ENCODE measurements at regions not wholly inside any gene's neighbourhood (a gene's known extent, or its start where the extent isn't known, plus 50 kb on each side); places are given as distances from the start of the nearest gene placed in this dataset.

DNA sequence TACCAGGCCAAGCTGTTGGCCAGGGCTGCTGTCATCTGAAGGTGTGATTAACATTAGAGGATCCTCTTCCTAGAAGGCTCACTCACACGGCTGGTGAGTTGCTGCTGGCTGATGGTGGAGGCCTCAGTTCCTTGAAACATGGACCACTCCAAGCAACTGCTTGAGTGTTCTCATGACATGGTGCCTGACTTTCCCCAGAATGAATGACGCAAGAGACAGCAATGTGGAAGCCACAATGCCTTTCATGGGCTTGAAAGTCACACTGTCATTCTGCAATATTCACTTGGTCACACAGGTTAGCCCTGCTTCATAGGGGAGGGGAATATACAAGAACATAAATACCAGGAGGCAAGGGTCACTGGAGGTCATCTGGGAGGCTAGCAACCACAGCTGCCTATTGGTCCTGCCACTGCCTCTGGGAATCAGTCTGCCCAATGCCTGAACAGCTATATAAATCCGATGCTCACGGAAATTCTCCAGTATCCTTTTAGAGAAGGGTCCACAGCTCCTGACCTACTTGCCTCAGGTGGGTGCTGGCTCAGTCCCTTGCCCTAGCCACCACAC lies 97.1 kb upstream of the MAML3 start:
- no peak for DNase-seq (ENCODE audit: low read depth in 4 of 4, low spot score in 3 of 4)

GRCh38 chr4:140249351-140249750 lies 95.4 kb upstream of the MAML3 start:
- no peak for DNase-seq (ENCODE audit: low read depth in 4 of 4, low spot score in 3 of 4)

- no peak for DNase-seq (ENCODE audit: low read depth in 4 of 4, low spot score in 3 of 4)
Measured at GRCh38 chr4:140247237-140247636, 93.3 kb upstream of the MAML3 start.

- DNase-seq (ENCODE audit: low read depth in 4 of 4, low spot score in 3 of 4): no peak
Measured at GRCh38 chr4:140246216-140246615, 92.2 kb upstream of the MAML3 start.

- DNase-seq (ENCODE audit: low read depth in 4 of 4, low spot score in 3 of 4): no peak
Measured at GRCh38 chr4:140244328-140244727, 90.3 kb upstream of the MAML3 start.

DNA sequence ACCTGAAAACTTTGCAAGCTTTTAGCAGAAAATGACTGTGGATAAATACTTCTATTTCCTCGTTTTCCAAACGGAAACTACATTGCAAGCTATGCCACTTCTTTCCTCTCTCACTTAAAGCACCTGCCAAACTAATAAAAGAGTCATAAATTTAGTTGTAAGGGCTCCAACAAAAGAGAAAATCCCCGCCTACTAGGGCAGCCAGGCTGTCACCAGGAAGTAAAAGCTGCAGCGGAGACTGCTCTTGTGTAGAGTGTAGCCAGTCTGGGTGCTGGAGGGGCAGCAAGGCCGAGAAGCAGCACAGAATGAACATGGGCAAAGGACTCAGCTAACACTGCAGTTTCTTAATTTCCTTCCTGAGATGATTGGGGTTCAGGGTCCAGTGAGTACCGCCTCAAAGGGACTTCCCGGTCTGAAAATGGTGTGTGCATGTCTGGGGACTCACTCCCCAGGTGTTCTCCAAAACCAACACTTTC lies 89.3 kb upstream of the MAML3 start:
- no peak for DNase-seq (ENCODE audit: low read depth in 4 of 4, low spot score in 3 of 4)

- no peak for DNase-seq (ENCODE audit: low read depth in 4 of 4, low spot score in 3 of 4)
Measured at GRCh38 chr4:140242357-140243277, 88.6 kb upstream of the MAML3 start.

GRCh38 chr4:140240237-140240636 lies 86.3 kb upstream of the MAML3 start:
- no peak for DNase-seq (ENCODE audit: low read depth in 4 of 4, low spot score in 3 of 4)

GRCh38 chr4:140239311-140239710 lies 85.3 kb upstream of the MAML3 start:
- DNase-seq (ENCODE audit: low read depth in 4 of 4, low spot score in 3 of 4): no peak

- DNase-seq (ENCODE audit: low read depth in 4 of 4, low spot score in 3 of 4): no peak
Measured at GRCh38 chr4:140238351-140239056, 84.5 kb upstream of the MAML3 start.

- DNase-seq (ENCODE audit: low read depth in 4 of 4, low spot score in 3 of 4): no peak
Measured at GRCh38 chr4:140237616-140238350, 83.8 kb upstream of the MAML3 start.

GRCh38 chr4:140236654-140237169 lies 82.7 kb upstream of the MAML3 start:
- no peak for DNase-seq (ENCODE audit: low read depth in 4 of 4, low spot score in 3 of 4)

DNA sequence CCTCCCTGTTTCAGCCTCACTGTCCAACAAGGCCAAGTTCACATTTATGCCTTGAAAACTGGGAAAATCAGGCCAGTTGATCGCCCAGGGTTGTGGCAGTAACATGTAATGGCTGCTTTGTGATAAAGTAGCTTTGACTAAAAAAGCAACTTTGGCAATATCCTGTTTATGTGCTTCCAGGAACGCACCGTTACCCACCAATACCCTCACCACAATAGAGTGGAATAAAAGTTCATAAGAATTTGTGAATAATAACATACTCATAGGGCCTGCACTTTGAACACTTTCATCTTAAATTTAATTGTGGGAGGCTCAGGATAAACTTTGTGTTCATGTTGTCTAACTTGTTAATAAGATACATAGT lies 80.7 kb upstream of the MAML3 start:
- no peak for DNase-seq (ENCODE audit: low read depth in 4 of 4, low spot score in 3 of 4)

GRCh38 chr4:140233791-140234696 lies 80.1 kb upstream of the MAML3 start:
- no peak for DNase-seq (ENCODE audit: low read depth in 4 of 4, low spot score in 3 of 4)

DNA sequence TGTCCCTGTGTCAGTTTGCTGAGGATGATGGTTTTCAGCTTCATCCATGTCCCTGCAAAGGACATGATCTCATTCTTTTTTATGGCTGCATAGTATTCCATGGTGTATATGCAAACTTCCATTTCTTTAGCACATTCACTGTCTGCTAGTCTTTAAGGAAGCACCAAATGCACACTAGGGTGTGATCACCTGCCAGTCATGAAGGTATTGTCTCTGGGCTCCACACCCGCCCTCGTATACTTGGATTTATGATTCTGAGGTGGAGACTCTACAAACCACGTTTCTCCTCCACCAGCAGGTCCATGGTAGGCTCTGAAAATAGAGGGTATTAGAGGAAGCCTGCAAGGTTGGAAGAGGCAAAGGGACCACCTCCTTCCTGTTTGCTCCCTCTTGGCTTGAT lies 75.9 kb upstream of the MAML3 start:
- no peak for DNase-seq (ENCODE audit: low read depth in 4 of 4, low spot score in 3 of 4)

GRCh38 chr4:140227286-140227685 lies 73.3 kb upstream of the MAML3 start:
- no peak for DNase-seq (ENCODE audit: low read depth in 4 of 4, low spot score in 3 of 4)

- no peak for DNase-seq (ENCODE audit: low read depth in 4 of 4, low spot score in 3 of 4)
Measured at GRCh38 chr4:140223056-140223810, 69.2 kb upstream of the MAML3 start.

- no peak for DNase-seq (ENCODE audit: low read depth in 4 of 4, low spot score in 3 of 4)
Measured at GRCh38 chr4:140222171-140222570, 68.2 kb upstream of the MAML3 start.

DNA sequence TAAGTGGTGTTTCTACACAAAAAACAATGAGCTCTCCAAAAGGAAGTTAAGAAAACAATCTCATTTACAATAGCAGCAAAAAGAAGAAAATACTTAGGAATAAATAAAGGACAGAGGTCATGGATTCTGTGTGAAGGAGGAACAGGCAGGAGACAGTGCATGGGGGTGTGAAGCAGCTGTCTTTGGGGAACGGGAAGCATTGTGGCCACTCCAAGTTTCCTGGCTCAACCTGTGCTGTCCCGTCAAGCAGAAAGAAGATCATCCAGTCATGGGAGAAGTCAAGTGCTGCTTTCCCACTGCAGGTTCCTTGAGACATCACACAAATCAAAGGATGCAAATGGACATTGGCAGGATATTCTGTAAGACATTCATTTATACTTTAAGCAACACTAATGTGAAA lies 66.1 kb upstream of the MAML3 start:
- no peak for DNase-seq (ENCODE audit: low read depth in 4 of 4, low spot score in 3 of 4)
